ENCODE measurements at regions not wholly inside any gene's neighbourhood (a gene's known extent, or its start where the extent isn't known, plus 50 kb on each side); places are given as distances from the start of the nearest gene placed in this dataset.

- H3K27ac ChIP-seq, result no peak overlapping the region
- ATAC-seq, result no peak
- no peak overlapping the region for H3K4me3 ChIP-seq
- no peaks in the 10 kb centered on the region for H3K4me1 ChIP-seq
- TF ChIP-seq CTCF (IDR thresholded peaks at IDR 0.05), result no peak
- TF ChIP-seq POLR2A (IDR thresholded peaks at IDR 0.05), result no peak
- H3K27me3 ChIP-seq, result peaks cover 0 to 15% (median 4%) of the 10 kb centered on the region in 9 donors
- DNase-seq, result no peak
- no peaks in the 10 kb centered on the region for H3K9me3 ChIP-seq
- H3K36me3 ChIP-seq, result no peaks in the 10 kb centered on the region
- intact Hi-C loops (cut with DNase I), result no loop called here
Observed at GRCh38 chr15:72964135-72964534, 88.1 kb upstream of the NEO1 start.

- no peaks in the 10 kb centered on the region for H3K36me3 ChIP-seq
- no peaks in the 10 kb centered on the region for H3K4me1 ChIP-seq
- peaks cover 0 to 4% (median 0%) of the 10 kb centered on the region in 9 donors for H3K27me3 ChIP-seq
- WGBS, 4 donors, result 83 to 87% (median 84%) methylated on average over 8 of the region's 8 CpGs
- H3K4me3 ChIP-seq, result no peak overlapping the region
- no peak for DNase-seq
- H3K9me3 ChIP-seq, result no peaks in the 10 kb centered on the region
- intact Hi-C loops (cut with DNase I), result no loop called here
- no peak overlapping the region for H3K27ac ChIP-seq
- TF ChIP-seq CTCF (IDR thresholded peaks at IDR 0.05) (no peak), POLR2A (IDR thresholded peaks at IDR 0.05) (no peak)
- no peak for ATAC-seq
Observed at GRCh38 chr15:72962054-72962702, 90.1 kb upstream of the NEO1 start.

- H3K36me3 ChIP-seq, result no peaks in the 10 kb centered on the region
- intact Hi-C loops (cut with DNase I), result no loop called here
- no peak overlapping the region for H3K4me3 ChIP-seq
- DNase-seq (no peak), ATAC-seq (peak in 2 of 4 donors; percentile 27 to 45)
- no peaks in the 10 kb centered on the region for H3K4me1 ChIP-seq
- H3K27me3 ChIP-seq, result peaks cover 0 to 4% (median 0%) of the 10 kb centered on the region in 9 donors
- 38 to 50% (median 48%) methylated on average over 2 to 3 of the region's 3 CpGs for WGBS, 4 donors
- no peaks in the 10 kb centered on the region for H3K9me3 ChIP-seq
- no peak overlapping the region for H3K27ac ChIP-seq
- TF ChIP-seq POLR2A (IDR thresholded peaks at IDR 0.05) (no peak), CTCF (IDR thresholded peaks at IDR 0.05) (no peak)
Observed at GRCh38 chr15:72961346-72961745, 90.9 kb upstream of the NEO1 start.

- DNase-seq (no peak), ATAC-seq (no peak)
- no peaks in the 10 kb centered on the region for H3K36me3 ChIP-seq
- TF ChIP-seq POLR2A (IDR thresholded peaks at IDR 0.05), result no peak
- no peak for TF ChIP-seq CTCF (IDR thresholded peaks at IDR 0.05)
- H3K27me3 ChIP-seq, result peaks cover 0 to 4% (median 0%) of the 10 kb centered on the region in 9 donors
- H3K4me1 ChIP-seq, result no peaks in the 10 kb centered on the region
- WGBS, 4 donors, result 69 to 72% (median 71%) methylated on average over 3 of the region's 3 CpGs
- H3K4me3 ChIP-seq, result no peak overlapping the region
- H3K9me3 ChIP-seq, result no peaks in the 10 kb centered on the region
- intact Hi-C loops (cut with DNase I), result no loop called here
- H3K27ac ChIP-seq, result no peak overlapping the region
Observed at GRCh38 chr15:72958634-72959033, 93.6 kb upstream of the NEO1 start.
